HUDEP-2 (cell line): ENCODE measurements at regions not wholly inside any gene's neighbourhood (a gene's known extent, or its start where the extent isn't known, plus 50 kb on each side); places are given as distances from the start of the nearest gene placed in this dataset.

Experiments
- DNase-seq, 76 experiments: peaks; one replicate each; lab custom pipeline; 2025; ENCODE audit not compliant: unreplicated experiment in 76 of 76; lab: John Stamatoyannopoulos, UW

DNA sequence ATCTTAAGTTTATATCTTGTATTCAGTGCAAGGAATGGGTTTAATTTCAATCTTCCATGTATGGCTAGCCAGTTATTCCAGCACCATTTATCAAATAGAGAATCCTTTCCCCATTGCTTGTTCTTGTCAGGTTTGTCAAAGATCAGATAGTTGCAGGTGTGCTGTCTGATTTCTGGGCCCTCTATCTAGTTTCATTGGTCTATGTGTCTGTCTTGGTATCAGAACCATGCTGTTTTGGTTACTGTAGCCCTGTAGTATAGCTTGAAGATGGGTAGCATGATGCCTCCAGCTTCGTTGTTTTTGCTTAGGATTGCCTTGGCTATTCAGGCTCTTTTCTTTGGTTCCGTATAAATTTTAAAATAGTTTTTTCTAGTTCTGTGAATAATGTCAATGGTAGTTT is 200.0 kb downstream of the MANEA start:
- DNase-seq: no peak

- DNase-seq: no peak
Observed at GRCh38 chr6:95780037-95780436, 202.7 kb downstream of the MANEA start.

- no peak for DNase-seq
Observed at GRCh38 chr6:95784019-95784418, 206.7 kb downstream of the MANEA start.

GRCh38 chr6:95784869-95785268 is 207.5 kb downstream of the MANEA start:
- DNase-seq: no peak

DNA sequence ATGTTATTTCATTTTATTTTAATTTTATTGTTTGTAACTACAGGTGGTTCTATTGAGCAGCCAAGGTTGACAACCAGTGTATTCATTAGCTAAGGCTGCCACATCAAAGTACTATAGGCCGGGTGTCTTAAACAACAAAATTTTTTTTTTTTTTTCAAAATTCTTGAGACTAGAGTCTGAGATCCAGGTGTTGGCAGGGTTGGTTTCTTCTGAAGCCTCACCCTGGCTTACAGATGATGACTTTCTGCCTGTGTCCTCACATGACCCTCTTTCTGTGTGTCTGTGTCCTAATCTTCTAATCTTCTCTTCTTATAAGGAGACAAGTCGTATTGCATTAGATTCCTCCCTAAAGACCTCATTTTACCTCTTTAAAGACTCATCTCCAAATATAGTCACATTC is 208.4 kb downstream of the MANEA start:
- no peak for DNase-seq

- DNase-seq: no peak
Observed at GRCh38 chr6:95786802-95787201, 209.5 kb downstream of the MANEA start.

- DNase-seq: no peak
Observed at GRCh38 chr6:95790787-95791186, 213.5 kb downstream of the MANEA start.

GRCh38 chr6:95794749-95795148 is 217.4 kb downstream of the MANEA start:
- DNase-seq: no peak

- DNase-seq: no peak
Observed at GRCh38 chr6:95795927-95796326, 218.6 kb downstream of the MANEA start.

- DNase-seq: no peak
Observed at GRCh38 chr6:95797054-95797453, 218.7 kb upstream of the FUT9 start.

DNA sequence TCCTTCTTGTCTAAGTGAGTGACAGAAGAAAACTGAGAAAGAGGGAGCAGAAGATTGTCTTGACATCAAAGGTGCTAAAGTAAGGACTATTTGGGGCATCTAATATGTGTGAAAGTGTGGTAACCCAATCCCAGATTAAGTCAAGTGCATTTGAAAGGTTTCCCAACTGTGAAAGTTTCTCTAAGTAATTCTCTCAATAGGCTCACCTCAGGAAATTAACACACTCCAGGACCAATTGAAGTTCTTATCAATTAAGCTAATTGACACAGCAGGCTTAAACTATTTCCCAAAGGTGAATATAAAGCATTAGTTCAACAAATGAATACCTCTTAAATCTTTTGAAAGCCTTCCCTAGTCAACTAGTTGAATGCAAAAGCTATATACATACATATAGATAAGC is 212.8 kb upstream of the FUT9 start:
- DNase-seq: no peak

DNA sequence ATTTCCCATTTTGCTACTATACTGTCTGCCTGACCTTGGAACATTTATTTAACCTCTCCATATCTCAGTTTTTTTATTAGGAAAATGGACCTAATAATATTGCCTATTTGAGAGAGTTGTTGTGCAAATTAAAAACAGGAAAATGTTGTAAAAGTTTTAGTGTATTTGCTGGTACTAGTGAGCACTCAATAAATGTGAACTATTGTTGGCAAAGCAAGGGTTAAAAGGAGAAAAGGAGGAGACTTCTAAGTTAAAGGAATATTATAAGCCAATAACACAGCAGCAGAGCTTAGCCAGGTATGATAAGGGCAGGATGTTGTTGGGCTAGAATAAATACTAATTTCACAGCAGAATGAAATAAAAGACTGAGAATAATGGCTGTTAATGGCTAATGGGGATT is 211.9 kb upstream of the FUT9 start:
- DNase-seq: no peak

DNA sequence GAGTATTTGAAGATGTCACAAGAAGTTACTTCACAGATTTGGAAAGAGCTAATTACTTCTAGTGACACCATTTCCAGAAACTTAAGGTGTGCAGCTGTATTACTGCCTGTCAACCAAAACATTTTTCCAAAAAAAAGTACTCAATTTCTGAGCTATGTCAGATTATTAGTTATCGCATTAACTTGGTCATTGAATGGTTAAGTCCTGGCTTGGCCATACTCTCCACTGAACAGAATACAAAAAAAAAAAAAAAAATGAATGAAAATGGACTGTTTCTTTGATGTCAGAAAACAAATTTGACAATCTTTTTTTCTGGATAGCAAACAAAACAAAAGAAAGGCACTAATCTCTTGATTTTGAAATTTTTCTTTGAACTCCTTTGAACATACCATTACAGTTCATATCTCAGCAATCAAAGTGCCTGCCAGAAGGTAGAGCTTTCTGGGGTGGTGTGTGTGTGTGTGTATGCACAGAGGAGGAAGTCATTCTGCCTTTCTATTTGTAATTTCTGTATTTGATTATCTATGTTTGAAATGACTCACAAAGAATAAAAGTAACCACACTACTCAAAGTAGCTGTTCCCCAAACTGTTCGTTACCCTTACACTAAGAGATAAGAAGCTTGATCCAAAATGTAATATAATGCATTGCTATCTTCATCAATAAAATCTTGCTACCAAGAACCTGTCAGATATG is 210.8 kb upstream of the FUT9 start:
- no peak for DNase-seq

DNA sequence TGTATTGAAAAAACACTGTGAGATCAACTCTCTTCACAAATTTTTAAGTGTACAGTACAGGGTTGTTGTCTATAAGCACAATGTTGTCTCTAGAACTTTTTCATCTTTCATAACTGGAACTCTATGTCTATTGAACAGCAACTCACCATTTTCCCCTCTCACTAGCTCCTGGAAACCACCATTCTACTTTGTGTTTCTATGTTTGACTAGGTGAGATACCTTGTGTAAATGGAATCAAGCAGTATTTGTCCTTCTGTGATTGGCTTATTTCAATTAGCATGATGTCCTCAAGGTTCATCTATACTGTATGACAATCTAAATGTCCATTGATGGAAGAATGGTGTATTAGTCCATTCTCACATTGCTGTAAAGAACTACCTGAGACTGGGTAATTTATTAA is 210.1 kb upstream of the FUT9 start:
- no peak for DNase-seq

- no peak for DNase-seq
Observed at GRCh38 chr6:95815389-95816056, 200.3 kb upstream of the FUT9 start.

- DNase-seq: no peak
Observed at GRCh38 chr6:95819461-95819860, 196.3 kb upstream of the FUT9 start.

DNA sequence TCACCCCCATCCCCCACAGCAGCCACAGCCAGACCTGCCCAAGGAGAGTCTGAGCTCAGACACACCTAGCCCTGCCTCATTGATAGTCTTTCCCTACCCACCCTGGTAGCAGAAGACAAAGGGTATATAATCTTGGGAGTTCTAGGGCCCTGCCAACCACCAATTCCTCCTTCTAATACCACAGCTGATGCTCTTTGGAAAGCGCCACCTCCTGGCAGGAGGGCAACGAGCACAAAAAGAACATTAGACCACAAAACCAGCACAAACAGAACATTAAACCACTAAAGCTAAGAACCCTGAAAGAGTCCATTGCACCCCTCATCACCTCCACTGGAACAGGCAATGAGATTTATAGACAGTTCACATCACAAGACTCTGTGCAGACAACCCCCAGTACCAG is 195.8 kb upstream of the FUT9 start:
- peak in 9 of 76 experiments; percentile 3 to 24 (median 5) for DNase-seq

DNA sequence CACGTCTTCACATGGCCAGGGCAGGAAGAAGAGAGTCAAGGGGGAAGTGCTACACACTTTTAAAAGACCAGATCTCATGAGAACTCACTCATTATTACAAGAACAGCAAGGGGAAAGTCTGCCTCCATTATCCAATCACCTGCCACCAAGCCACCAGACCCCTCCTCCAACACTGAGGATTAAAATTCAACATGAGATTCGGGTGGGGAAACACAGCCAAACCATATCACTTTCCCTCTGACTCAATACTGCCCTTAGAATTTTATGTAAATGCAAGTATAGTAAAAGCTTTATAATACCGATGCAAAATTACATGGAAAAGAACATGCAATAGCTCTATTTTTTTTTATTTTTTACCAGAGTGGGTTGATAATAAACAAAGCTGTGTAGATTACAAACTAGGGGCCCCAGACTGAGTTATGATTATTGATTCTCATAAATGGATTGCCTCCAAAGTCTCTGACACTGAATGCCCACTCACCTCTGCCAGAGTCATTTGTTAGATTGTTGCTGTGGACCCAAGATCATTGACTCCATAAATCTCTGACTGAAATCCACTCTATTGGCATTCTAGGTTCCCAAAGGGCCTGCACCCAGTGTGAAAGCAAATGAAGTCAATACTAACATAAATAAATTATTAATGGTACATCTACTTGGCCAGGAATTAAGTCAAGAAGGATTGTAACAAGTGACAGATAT is 184.8 kb upstream of the FUT9 start:
- DNase-seq: no peak

DNA sequence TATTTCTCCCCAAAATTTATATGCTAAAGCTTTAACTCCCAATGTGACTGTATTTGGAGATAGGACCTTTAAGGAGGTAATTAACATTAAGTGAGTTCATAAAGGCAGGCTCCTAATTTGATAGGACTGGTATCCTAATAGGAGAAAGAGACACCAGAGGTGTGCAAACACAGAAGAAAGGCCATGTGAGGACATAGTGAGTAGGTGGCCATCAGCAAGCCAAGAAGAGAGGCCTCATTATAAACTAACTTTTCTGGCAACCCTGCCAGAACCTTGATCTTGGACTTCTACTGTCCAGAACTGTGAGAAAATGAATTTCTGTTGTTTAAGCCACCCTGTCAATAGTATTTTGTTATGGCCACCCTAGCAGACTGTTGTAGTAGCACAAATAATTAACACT is 177.9 kb upstream of the FUT9 start:
- DNase-seq: no peak

DNA sequence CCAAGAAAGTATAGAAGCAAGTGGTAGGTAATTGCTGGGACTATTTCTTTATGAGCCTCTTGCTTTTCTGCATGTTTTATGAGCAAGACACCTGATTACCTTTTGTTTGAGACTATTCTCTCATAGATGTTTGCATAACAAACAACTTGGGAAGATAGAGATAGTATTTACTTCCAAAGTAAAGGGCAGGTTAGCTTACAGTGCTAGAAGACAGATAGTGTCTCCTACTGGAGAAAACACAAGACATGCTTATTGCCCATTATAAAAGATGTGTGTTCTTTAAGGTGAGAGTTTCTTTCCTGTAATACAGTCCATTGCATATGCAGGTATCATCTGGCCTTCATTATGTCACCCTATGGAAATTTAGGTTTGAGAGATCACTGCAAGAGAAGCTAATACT is 174.2 kb upstream of the FUT9 start:
- no peak for DNase-seq

- DNase-seq: no peak
Observed at GRCh38 chr6:95846652-95847051, 169.1 kb upstream of the FUT9 start.

DNA sequence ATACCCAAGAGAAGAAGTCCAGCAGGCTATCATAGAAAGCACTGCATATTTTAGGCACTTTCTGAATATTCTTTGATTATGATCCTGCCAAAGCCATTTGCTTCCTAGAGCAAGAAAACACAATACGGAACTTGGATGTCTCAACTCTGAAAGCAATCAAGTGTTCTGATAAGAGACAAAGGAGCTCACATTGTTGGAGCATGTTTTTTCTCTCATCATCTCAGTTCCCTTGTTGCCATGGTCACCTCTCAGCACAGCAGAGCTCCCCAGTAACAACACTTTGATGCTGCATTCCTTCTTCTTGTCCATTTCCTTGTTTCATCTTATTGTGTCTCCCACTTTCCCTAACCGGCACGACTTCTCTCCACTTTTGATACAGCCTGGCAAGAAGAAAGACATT is 168.7 kb upstream of the FUT9 start:
- no peak for DNase-seq
